Sigmoid colon (tissue), 6 donors: ENCODE measurements at regions not wholly inside any gene's neighbourhood (a gene's known extent, or its start where the extent isn't known, plus 50 kb on each side); places are given as distances from the start of the nearest gene placed in this dataset.
"Not testable (repeated sequence)": the region's sequence is repeated elsewhere in the genome, so short reads cannot be mapped to it uniquely, and the experiment has no call there.

ENCODE experiments used
- DNase-seq: peaks from one replicate; pipeline ENCODE4 v3.0.0-alpha.2; 2019
- H3K27ac ChIP-seq, 4 donors: fragments of 200-600 bp; sonication (generic); one replicate each; pipeline ENCODE4 v1.5.1; 2016 to 2019; ENCODE audit warnings: mild to moderate bottlenecking in 1 of 4
- H3K27me3 ChIP-seq, 3 donors: fragments of 200-600 bp; sonication (generic); one replicate each; pipeline ENCODE4 v1.5.1; 2019; ENCODE audit warnings: mild to moderate bottlenecking in 1 of 3
- H3K36me3 ChIP-seq, 4 donors: fragments of 200-600 bp; sonication (generic); one replicate each; pipeline ENCODE4 v1.5.1; 2016 to 2019
- H3K4me1 ChIP-seq, 4 donors: fragments of 200-600 bp; sonication (generic); one replicate each; pipeline ENCODE4 v1.5.1; 2017 to 2019
- H3K4me3 ChIP-seq, 4 donors: fragments of 200-600 bp; sonication (generic); one replicate each; pipeline ENCODE4 v1.5.1; 2017 to 2019; ENCODE audit warnings: mild to moderate bottlenecking in 2 of 4, moderate library complexity in 1 of 4
- H3K9me3 ChIP-seq, 4 donors: fragments of 200-600 bp in 3 of 4; sonication (generic) in 3 of 4; one replicate each; pipeline versions ENCODE4 v1.5.1 to v1.6.1; 2013 to 2019
- EP300 ChIP-seq, 4 donors: sonication (generic); formaldehyde crosslinking; IDR thresholded peaks; one replicate each; pipeline ENCODE4 v1.6.1; 2017; ENCODE audit warnings: antibody characterized with exemption in 4 of 4
- POLR2A ChIP-seq, 2 donors: fragments of 450-650 bp; IDR thresholded peaks; one replicate each; pipeline ENCODE4 v1.6.1; 2016; ENCODE audit warnings: antibody characterized with exemption in 2 of 2, mild to moderate bottlenecking in 2 of 2, moderate library complexity in 2 of 2
- POLR2AphosphoS5 ChIP-seq, 4 donors: sonication (generic); formaldehyde crosslinking; IDR thresholded peaks; one replicate each; pipeline ENCODE4 v1.6.1; 2017; ENCODE audit warnings: antibody characterized with exemption in 4 of 4
- WGBS, 2 donors: extraction: QIAGEN DNeasy Blood & Tissue Kit; methylation state at CpG; one replicate each; pipeline ENCODE4 v1.1.7; 2013; 5-methylcytosine and 5-hydroxymethylcytosine counted together
- intact Hi-C: fragments of 100-400 bp; cut with DNase I; formaldehyde crosslinking; loops from one replicate; pipeline ENCODE4 v1.15.1; 2023
- TF ChIP-seq, protein P1 (sequence below), 4 experiments: fragments of 450-650 bp in 3 of 4; fragments of 200-600 bp in 1 of 4; IDR thresholded peaks; one replicate each; pipeline ENCODE4 v1.5.1; 2016 to 2019; ENCODE audit warnings: antibody characterized with exemption in 4 of 4, mild to moderate bottlenecking in 3 of 4, moderate library complexity in 2 of 4
- donor health status: healthy with polysubstance abuse.
- donor health status: healthy.

DNA sequence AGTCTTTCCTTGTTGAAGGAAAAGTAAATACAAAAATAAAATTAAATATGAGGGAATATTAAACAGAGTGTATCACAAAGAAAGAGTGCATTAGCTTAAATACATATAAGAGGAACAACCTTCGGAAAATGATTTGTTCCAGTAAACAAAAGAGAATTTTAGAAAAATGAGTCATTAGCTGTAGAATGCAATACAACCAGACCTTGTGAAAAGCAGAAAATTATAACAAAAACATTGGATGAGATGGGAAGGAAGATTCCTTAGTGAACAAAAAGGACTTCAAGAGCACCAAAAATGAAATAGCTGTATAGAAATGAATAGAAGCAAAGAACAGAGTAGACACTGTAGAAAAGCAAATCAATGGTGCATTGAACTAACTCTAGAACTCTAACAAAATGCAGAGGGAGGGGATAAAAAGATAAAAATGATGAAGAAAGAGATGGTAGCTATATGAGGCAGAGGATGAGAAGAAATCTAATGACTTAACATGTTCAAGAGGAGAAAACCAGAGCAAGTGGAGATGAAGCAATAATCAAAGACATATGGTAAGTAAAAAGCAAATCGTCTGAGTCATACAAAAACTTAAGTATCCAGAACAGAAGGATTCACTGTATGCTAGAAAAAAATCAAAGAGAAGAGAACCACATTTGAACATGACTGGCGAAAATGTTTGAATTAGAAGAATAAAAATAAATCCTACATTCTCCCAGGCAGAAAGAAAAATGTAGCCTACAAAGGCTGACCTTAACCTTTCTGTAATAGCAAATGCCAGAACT, 190.5 kb downstream of the TMEM26 start:
- no peak for DNase-seq
- intact Hi-C loops, result no loop called here
- H3K9me3 ChIP-seq, result peaks cover 0 to 3% (median 0%) of the 10 kb centered on the region in 4 donors
- no peaks in the 10 kb centered on the region for H3K27me3 ChIP-seq
- 78 to 80% methylated on average over 3 of the region's 3 CpGs for WGBS, 2 donors
- TF ChIP-seq POLR2A (IDR thresholded peaks at IDR 0.05) (no peak), POLR2AphosphoS5 (IDR thresholded peaks at IDR 0.05) (no peak), EP300 (IDR thresholded peaks at IDR 0.05) (no peak)
- TF ChIP-seq, protein P1, sequence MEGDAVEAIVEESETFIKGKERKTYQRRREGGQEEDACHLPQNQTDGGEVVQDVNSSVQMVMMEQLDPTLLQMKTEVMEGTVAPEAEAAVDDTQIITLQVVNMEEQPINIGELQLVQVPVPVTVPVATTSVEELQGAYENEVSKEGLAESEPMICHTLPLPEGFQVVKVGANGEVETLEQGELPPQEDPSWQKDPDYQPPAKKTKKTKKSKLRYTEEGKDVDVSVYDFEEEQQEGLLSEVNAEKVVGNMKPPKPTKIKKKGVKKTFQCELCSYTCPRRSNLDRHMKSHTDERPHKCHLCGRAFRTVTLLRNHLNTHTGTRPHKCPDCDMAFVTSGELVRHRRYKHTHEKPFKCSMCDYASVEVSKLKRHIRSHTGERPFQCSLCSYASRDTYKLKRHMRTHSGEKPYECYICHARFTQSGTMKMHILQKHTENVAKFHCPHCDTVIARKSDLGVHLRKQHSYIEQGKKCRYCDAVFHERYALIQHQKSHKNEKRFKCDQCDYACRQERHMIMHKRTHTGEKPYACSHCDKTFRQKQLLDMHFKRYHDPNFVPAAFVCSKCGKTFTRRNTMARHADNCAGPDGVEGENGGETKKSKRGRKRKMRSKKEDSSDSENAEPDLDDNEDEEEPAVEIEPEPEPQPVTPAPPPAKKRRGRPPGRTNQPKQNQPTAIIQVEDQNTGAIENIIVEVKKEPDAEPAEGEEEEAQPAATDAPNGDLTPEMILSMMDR (IDR thresholded peaks at IDR 0.05), result no peak
- no peaks in the 10 kb centered on the region for H3K4me1 ChIP-seq
- no peak overlapping the region for H3K27ac ChIP-seq
- no peak overlapping the region for H3K4me3 ChIP-seq
- H3K36me3 ChIP-seq, result no peaks in the 10 kb centered on the region

DNA sequence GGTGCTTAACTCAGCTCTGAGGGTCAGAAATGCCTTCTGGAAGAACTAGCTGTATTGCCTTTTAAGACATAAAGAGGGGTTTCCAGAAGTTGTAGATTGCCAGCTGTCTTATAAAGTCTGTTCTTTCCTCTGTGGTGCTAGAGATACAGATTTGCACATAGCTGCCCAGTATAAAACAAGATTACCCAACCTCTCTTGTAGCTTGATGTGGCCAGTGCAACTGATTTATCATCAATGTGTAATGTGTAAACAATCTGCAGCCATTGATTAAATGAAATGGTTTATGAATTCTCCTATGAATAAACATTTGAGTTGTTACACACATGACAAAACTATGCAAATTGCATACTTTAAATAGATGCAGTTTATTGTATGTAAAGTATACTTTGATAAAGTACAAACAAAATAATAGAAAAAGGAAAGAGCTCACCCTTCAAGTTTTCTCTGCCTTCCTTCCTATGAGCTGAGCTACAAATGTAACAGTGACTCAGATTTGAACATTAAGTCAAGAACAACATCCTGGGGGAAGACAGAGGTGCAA, 195.2 kb downstream of the TMEM26 start:
- TF ChIP-seq, protein P1 (IDR thresholded peaks at IDR 0.05), result no peak
- TF ChIP-seq POLR2A (IDR thresholded peaks at IDR 0.05) (no peak), EP300 (IDR thresholded peaks at IDR 0.05) (no peak), POLR2AphosphoS5 (IDR thresholded peaks at IDR 0.05) (no peak)
- H3K36me3 ChIP-seq, result no peaks in the 10 kb centered on the region
- no peaks in the 10 kb centered on the region for H3K4me1 ChIP-seq
- no peak for DNase-seq
- H3K27ac ChIP-seq, result no peak overlapping the region
- H3K9me3 ChIP-seq, result peaks cover 0 to under 1% (median 0%) of the 10 kb centered on the region in 4 donors
- no peaks in the 10 kb centered on the region for H3K27me3 ChIP-seq
- intact Hi-C loops, result no loop called here
- H3K4me3 ChIP-seq, result no peak overlapping the region

DNA sequence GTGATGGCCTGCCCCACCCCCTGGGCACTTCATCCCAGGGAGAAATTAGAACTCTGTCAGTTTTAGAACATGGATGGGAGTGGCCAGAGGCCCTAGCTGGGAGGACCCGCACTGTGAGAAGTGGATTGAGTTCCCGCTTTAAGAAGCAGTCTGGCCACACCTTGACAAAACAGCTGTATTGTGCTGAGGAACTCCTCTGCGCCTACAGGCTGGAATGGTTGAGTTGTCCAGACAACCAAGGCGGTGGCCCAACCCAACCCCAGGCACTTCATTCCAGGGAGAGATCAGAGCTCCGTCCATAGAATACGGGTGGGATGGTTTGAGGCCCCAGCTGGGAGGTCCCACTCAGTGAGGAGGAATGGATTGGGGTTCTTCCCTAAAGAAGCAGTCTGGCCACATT, 196.0 kb downstream of the TMEM26 start:
- H3K4me1 ChIP-seq, result no peaks in the 10 kb centered on the region
- no peaks in the 10 kb centered on the region for H3K36me3 ChIP-seq
- no peak for DNase-seq
- H3K27ac ChIP-seq, result no peak overlapping the region
- H3K4me3 ChIP-seq, result no peak overlapping the region
- H3K27me3 ChIP-seq, result no peaks in the 10 kb centered on the region
- WGBS, 2 donors, result 83 to 91% methylated on average over 6 of the region's 6 CpGs
- intact Hi-C loops, result no loop called here
- peaks cover 0 to 3% (median 0%) of the 10 kb centered on the region in 4 donors for H3K9me3 ChIP-seq
- no peak for TF ChIP-seq EP300 (IDR thresholded peaks at IDR 0.05)
- no peak for TF ChIP-seq POLR2AphosphoS5 (IDR thresholded peaks at IDR 0.05)
- TF ChIP-seq POLR2A (IDR thresholded peaks at IDR 0.05), result no peak
- TF ChIP-seq, protein P1 (IDR thresholded peaks at IDR 0.05), result no peak

DNA sequence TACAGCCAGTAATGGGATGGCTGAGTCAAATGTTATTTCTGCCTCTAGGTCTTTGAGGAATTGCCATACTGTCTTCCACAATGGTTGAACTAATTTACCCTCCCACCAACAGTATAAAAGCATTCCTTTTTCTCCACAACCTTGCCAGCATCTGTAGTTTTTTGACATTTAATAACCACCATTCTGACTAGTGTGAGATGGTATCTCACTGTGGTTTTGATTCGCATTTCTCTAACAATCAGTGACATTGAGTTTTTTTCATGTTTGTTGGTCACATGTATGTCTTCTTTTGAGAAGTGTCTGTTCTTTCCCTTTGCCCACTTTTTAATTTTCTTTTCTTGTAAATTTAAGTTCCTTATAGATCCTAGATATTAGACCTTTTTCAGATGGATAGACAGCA, 200.9 kb downstream of the TMEM26 start:
- H3K36me3 ChIP-seq, intact Hi-C loops, H3K27ac ChIP-seq, H3K4me3 ChIP-seq, H3K27me3 ChIP-seq, H3K4me1 ChIP-seq, H3K9me3 ChIP-seq, DNase-seq: not testable (repeated sequence)
- whole genome bisulfite sequencing, 2 donors, result 74 to 84% methylated on average over 1 of the region's 1 CpG

DNA sequence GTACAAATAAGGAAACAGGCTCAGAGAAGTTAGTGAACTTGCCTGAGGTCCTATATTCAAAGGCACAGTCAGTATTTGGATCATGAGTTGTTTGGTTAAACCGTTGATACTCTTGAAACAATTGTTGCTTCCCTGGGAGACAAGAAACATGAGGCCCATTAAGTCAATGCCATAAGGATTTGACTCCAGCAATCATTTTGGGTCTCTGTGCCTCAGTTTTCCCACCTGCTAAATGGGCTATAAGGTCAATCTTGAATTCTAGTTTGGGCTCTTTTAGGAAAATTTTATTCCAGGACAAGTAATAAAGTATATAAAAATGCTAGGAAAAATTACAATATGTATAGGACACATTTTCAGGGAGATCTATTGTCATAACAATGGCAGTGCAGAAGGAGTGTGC, 202.1 kb downstream of the TMEM26 start:
- WGBS, 2 donors, result 65 to 78% methylated on average over 1 of the region's 1 CpG
- Histone ChIP-seq H3K9me3 (peaks cover 0 to 3% (median 0%) of the 10 kb centered on the region in 4 donors), H3K27ac (no peak overlapping the region), H3K4me1 (no peaks in the 10 kb centered on the region), H3K36me3 (no peaks in the 10 kb centered on the region), H3K4me3 (no peak overlapping the region), H3K27me3 (no peaks in the 10 kb centered on the region)
- DNase-seq, result no peak
- TF ChIP-seq EP300 (IDR thresholded peaks at IDR 0.05) (no peak), POLR2AphosphoS5 (IDR thresholded peaks at IDR 0.05) (no peak), POLR2A (IDR thresholded peaks at IDR 0.05) (no peak)
- TF ChIP-seq, protein P1 (IDR thresholded peaks at IDR 0.05), result no peak
- intact Hi-C loops, result no loop called here
